ENCODE measurements at regions not wholly inside any gene's neighbourhood (a gene's known extent, or its start where the extent isn't known, plus 50 kb on each side); places are given as distances from the start of the nearest gene placed in this dataset.
"Not testable (repeated sequence)": the region's sequence is repeated elsewhere in the genome, so short reads cannot be mapped to it uniquely, and the experiment has no call there.

DNA sequence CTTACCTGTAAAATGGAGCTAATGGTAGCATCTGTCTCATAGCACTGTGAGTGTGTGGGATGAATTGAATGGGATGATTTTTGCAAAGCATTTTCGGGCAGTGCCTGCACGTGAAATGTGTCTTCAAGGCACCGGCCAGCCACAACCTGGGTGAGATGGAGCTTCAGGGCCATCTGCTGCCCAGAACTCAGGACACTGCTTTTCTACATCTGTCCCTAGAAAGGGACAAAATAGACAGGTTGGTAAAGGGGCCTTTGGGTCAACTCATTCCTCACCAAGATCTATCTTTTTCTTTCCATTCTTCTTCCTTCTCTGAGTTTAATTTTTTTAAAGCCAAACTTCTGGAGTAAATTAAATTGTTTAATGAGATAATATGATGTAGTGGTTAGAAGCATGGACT lies 106.5 kb downstream of the UTP18 start:
- Histone ChIP-seq H3K27ac (ENCODE audit: extremely low read depth, low read depth, low read length) (no peak overlapping the region), H3K4me1 (ENCODE audit: control insufficient read depth, insufficient read depth, low read length) (peaks cover 6% of the 10 kb centered on the region; the same call in 1 of the 2 replicates), H3K36me3 (ENCODE audit: control insufficient read depth in 2 of 2, insufficient read depth in 1 of 2, low read length in 2 of 2) (no peaks in the 10 kb centered on the region), H3K4me3 (ENCODE audit: low read depth, low read length) (no peak overlapping the region), H3K9me3 (ENCODE audit: control insufficient read depth, insufficient read depth, low read depth, low read length) (no peaks in the 10 kb centered on the region)
- ChIA-PET POLR2A (no interaction called here), CTCF (interaction anchor here (2.2 kb wide), 1 partner anchor 68 kb away, joined by 7 read pairs; no protein-coding TSS in a partner anchor)
- TF ChIP-seq ZBTB7A (tag by site-specific recombination; IDR thresholded peaks at IDR 0.05; ENCODE audit: low read depth) (no peak), ZNF274 (IDR thresholded peaks at IDR 0.05; ENCODE audit: low read length) (no peak), ZNF274 (tag by site-specific recombination; IDR thresholded peaks at IDR 0.05; ENCODE audit: borderline replicate concordance) (no peak), ZNF560 (tag by site-specific recombination; IDR thresholded peaks at IDR 0.05; ENCODE audit: borderline replicate concordance) (no peak)
- TF ChIP-seq, protein P1, sequence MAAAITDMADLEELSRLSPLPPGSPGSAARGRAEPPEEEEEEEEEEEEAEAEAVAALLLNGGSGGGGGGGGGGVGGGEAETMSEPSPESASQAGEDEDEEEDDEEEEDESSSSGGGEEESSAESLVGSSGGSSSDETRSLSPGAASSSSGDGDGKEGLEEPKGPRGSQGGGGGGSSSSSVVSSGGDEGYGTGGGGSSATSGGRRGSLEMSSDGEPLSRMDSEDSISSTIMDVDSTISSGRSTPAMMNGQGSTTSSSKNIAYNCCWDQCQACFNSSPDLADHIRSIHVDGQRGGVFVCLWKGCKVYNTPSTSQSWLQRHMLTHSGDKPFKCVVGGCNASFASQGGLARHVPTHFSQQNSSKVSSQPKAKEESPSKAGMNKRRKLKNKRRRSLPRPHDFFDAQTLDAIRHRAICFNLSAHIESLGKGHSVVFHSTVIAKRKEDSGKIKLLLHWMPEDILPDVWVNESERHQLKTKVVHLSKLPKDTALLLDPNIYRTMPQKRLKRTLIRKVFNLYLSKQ (tag by site-specific recombination; IDR thresholded peaks at IDR 0.05; ENCODE audit: borderline replicate concordance): no peak

DNA sequence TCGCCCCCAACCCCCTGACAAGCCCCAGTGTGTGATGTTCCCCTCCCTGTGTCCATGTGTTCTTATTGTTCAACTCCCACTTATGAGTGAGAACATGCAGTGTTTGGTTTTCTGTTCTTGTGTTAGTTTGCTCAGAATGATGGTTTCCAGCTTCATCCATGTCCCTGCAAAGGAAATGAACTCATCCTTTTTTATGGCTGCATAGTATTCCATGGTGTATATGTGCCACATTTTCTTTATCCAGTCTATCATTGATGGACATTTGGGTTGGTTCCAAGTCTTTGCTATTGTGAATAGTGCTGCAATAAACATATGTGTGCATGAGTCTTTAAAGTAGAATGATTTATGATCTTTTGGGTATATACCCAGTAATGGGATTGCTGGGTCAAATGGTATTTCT lies 107.5 kb downstream of the UTP18 start:
- POLR2A ChIA-PET; H3K27ac ChIP-seq (ENCODE audit: extremely low read depth, low read depth, low read length); H3K9me3 ChIP-seq (ENCODE audit: control insufficient read depth, insufficient read depth, low read depth, low read length); H3K4me1 ChIP-seq (ENCODE audit: control insufficient read depth, insufficient read depth, low read length); H3K36me3 ChIP-seq (ENCODE audit: control insufficient read depth in 2 of 2, insufficient read depth in 1 of 2, low read length in 2 of 2); H3K4me3 ChIP-seq (ENCODE audit: low read depth, low read length): not testable (repeated sequence)
- CTCF ChIA-PET: interaction anchor here (0.9 to 5.2 kb wide), 5 partner anchors 26 to 272 kb away, joined by 3 to 26 read pairs (median 4); no protein-coding TSS in a partner anchor
- peak; percentile 90 for TF ChIP-seq ZNF146 (tag by site-specific recombination; IDR thresholded peaks at IDR 0.05)
- TF ChIP-seq, protein P2, sequence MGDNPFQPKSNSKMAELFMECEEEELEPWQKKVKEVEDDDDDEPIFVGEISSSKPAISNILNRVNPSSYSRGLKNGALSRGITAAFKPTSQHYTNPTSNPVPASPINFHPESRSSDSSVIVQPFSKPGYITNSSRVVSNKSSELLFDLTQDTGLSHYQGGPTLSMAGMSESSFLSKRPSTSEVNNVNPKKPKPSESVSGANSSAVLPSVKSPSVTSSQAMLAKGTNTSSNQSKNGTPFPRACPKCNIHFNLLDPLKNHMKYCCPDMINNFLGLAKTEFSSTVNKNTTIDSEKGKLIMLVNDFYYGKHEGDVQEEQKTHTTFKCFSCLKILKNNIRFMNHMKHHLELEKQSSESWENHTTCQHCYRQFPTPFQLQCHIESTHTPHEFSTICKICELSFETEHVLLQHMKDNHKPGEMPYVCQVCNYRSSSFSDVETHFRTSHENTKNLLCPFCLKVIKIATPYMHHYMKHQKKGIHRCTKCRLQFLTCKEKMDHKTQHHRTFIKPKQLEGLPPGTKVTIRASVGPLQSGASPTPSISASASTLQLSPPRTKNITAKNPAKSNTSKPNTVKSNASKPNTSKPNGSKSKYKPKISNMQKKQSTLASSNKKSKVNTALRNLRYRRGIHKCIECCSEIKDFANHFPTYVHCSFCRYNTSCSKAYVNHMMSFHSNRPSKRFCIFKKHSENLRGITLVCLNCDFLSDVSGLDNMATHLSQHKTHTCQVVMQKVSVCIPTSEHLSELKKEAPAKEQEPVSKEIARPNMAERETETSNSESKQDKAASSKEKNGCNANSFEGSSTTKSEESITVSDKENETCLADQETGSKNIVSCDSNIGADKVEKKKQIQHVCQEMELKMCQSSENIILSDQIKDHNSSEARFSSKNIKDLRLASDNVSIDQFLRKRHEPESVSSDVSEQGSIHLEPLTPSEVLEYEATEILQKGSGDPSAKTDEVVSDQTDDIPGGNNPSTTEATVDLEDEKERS (tag by site-specific recombination; IDR thresholded peaks at IDR 0.05): 0 out of 2 replicates have a peak, but pooled peaks have one; percentile 56

DNA sequence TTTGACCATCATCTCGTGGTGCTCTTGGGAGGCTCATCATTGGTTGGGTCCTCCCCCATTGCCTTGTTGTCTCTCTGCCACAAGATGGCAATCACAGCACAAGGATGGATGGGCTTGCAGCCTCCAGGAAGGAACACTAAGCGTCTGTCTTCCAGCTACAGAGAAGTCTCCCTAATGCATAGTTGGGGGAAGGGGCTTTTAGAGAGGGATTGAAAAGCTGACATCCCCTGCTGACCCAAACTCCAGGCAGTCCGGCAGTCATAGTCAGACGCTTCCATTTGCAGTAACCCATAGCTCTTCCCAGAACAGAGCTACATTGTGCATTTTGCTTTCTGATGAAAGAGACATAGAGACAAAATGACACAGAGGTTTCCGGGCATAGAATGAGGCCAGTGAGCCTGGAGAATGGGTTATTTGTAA lies 111.4 kb downstream of the UTP18 start:
- ChIA-PET CTCF (interaction anchor here (0.6 to 5.2 kb wide), 57 partner anchors 9 to 1251 kb away, joined by 3 to 31 read pairs (median 4); no protein-coding TSS in a partner anchor), POLR2A (no interaction called here)
- no peaks in the 10 kb centered on the region for H3K9me3 ChIP-seq (ENCODE audit: control insufficient read depth, insufficient read depth, low read depth, low read length)
- H3K4me3 ChIP-seq (ENCODE audit: low read depth, low read length): no peak overlapping the region
- H3K27ac ChIP-seq (ENCODE audit: extremely low read depth, low read depth, low read length): no peak overlapping the region
- no peaks in the 10 kb centered on the region for H3K36me3 ChIP-seq (ENCODE audit: control insufficient read depth in 2 of 2, insufficient read depth in 1 of 2, low read length in 2 of 2)
- no peaks in the 10 kb centered on the region for H3K4me1 ChIP-seq (ENCODE audit: control insufficient read depth, insufficient read depth, low read length)
- TF ChIP-seq, protein P3, sequence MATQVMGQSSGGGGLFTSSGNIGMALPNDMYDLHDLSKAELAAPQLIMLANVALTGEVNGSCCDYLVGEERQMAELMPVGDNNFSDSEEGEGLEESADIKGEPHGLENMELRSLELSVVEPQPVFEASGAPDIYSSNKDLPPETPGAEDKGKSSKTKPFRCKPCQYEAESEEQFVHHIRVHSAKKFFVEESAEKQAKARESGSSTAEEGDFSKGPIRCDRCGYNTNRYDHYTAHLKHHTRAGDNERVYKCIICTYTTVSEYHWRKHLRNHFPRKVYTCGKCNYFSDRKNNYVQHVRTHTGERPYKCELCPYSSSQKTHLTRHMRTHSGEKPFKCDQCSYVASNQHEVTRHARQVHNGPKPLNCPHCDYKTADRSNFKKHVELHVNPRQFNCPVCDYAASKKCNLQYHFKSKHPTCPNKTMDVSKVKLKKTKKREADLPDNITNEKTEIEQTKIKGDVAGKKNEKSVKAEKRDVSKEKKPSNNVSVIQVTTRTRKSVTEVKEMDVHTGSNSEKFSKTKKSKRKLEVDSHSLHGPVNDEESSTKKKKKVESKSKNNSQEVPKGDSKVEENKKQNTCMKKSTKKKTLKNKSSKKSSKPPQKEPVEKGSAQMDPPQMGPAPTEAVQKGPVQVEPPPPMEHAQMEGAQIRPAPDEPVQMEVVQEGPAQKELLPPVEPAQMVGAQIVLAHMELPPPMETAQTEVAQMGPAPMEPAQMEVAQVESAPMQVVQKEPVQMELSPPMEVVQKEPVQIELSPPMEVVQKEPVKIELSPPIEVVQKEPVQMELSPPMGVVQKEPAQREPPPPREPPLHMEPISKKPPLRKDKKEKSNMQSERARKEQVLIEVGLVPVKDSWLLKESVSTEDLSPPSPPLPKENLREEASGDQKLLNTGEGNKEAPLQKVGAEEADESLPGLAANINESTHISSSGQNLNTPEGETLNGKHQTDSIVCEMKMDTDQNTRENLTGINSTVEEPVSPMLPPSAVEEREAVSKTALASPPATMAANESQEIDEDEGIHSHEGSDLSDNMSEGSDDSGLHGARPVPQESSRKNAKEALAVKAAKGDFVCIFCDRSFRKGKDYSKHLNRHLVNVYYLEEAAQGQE (tag by site-specific recombination; IDR thresholded peaks at IDR 0.05): no peak
- 0 out of 2 replicates have a peak, but pooled peaks have one; percentile 35 for TF ChIP-seq ZNF660 (tag by site-specific recombination; IDR thresholded peaks at IDR 0.05)
- TF ChIP-seq, protein P4, sequence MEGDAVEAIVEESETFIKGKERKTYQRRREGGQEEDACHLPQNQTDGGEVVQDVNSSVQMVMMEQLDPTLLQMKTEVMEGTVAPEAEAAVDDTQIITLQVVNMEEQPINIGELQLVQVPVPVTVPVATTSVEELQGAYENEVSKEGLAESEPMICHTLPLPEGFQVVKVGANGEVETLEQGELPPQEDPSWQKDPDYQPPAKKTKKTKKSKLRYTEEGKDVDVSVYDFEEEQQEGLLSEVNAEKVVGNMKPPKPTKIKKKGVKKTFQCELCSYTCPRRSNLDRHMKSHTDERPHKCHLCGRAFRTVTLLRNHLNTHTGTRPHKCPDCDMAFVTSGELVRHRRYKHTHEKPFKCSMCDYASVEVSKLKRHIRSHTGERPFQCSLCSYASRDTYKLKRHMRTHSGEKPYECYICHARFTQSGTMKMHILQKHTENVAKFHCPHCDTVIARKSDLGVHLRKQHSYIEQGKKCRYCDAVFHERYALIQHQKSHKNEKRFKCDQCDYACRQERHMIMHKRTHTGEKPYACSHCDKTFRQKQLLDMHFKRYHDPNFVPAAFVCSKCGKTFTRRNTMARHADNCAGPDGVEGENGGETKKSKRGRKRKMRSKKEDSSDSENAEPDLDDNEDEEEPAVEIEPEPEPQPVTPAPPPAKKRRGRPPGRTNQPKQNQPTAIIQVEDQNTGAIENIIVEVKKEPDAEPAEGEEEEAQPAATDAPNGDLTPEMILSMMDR (tag by site-specific recombination; IDR thresholded peaks at IDR 0.05): peak; percentile 78
- TF ChIP-seq ZNF654 (tag by site-specific recombination; IDR thresholded peaks at IDR 0.05; ENCODE audit: low read depth): peak; percentile 97
